Neural cell (in vitro differentiated cells): ENCODE measurements at regions not wholly inside any gene's neighbourhood (a gene's known extent, or its start where the extent isn't known, plus 50 kb on each side); places are given as distances from the start of the nearest gene placed in this dataset.

Experiments
- H2AFZ ChIP-seq: fragments of 200-600, 300-800 bp; sonication (generic), shearing (Covaris generic); 2 replicates; pipeline ENCODE4 v1.6.0; 2014; ENCODE audit warnings: low read depth, mild to moderate bottlenecking, antibody characterized with exemption, low read length, moderate library complexity
- H3F3A ChIP-seq: fragments of 200-600 bp; shearing (Covaris generic); 2 replicates; pipeline ENCODE4 v1.6.1; 2016; ENCODE audit warnings: mild to moderate bottlenecking, moderate library complexity, mixed read lengths, antibody characterized with exemption, low read length; ENCODE audit not compliant: insufficient read depth, poor library complexity, severe bottlenecking
- H3K27ac ChIP-seq: fragments of 200-600, 300-800 bp; sonication (generic), shearing (Covaris generic); 2 replicates; pipeline ENCODE4 v1.5.1; 2014; ENCODE audit warnings: mild to moderate bottlenecking, low read length, moderate library complexity
- H3K27me3 ChIP-seq: fragments of 300-800, 200-600 bp; sonication (generic), shearing (Covaris generic); 2 replicates; pipeline ENCODE4 v1.6.0; 2014; ENCODE audit warnings: mild to moderate bottlenecking, low read depth, low read length, moderate library complexity; ENCODE audit not compliant: insufficient read depth
- H3K36me3 ChIP-seq: fragments of 300-800, 200-600 bp; sonication (generic), shearing (Covaris generic); 2 replicates; pipeline ENCODE4 v1.5.1; 2014; ENCODE audit warnings: mild to moderate bottlenecking, antibody characterized with exemption, low read length, moderate library complexity; ENCODE audit not compliant: insufficient read depth
- H3K4me2 ChIP-seq: fragments of 300-800, 200-600 bp; sonication (generic), shearing (Covaris generic); 2 replicates; pipeline ENCODE4 v1.6.0; 2014; ENCODE audit warnings: mild to moderate bottlenecking, low read length
- H3K4me3 ChIP-seq: fragments of 300-800, 200-600 bp; sonication (generic), shearing (Covaris generic); 2 replicates; pipeline ENCODE4 v1.5.1; 2014; ENCODE audit warnings: mild to moderate bottlenecking, low read length, moderate library complexity
- H3K79me2 ChIP-seq: fragments of 200-600 bp; shearing (Covaris generic); replicated peaks from 2 replicates; pipeline ENCODE4 v1.6.0; 2014; ENCODE audit warnings: mild to moderate bottlenecking, low read length, moderate library complexity; ENCODE audit not compliant: insufficient read depth
- H3K9ac ChIP-seq: fragments of 300-800, 200-600 bp; sonication (generic), shearing (Covaris generic); 2 replicates; pipeline ENCODE4 v1.6.1; 2016; ENCODE audit warnings: mild to moderate bottlenecking, low read length, mixed read lengths
- H3K9me2 ChIP-seq: fragments of 200-600 bp; shearing (Covaris generic); 2 replicates; pipeline ENCODE4 v1.6.1; 2016; ENCODE audit warnings: mild to moderate bottlenecking, low read length, mixed read lengths; ENCODE audit not compliant: insufficient read depth
- H3K9me3 ChIP-seq: fragments of 200-600, 300-800 bp; sonication (generic), shearing (Covaris generic); 2 replicates; pipeline ENCODE4 v1.6.1; 2016; ENCODE audit warnings: mild to moderate bottlenecking, mixed run types, low read length, moderate library complexity, mixed read lengths
- H4K20me1 ChIP-seq: fragments of 200-600 bp; shearing (Covaris generic); 2 replicates; pipeline ENCODE4 v1.6.1; 2016; ENCODE audit warnings: mild to moderate bottlenecking, mixed run types; ENCODE audit not compliant: insufficient read depth
- CTCF ChIP-seq: fragments of 450-650 bp; IDR thresholded peaks from 2 replicates; pipeline ENCODE4 v1.5.1; 2014; ENCODE audit warnings: antibody characterized with exemption, mild to moderate bottlenecking, moderate library complexity; ENCODE audit not compliant: poor library complexity, severe bottlenecking
- EP300 ChIP-seq: fragments of 450-650 bp; conservative IDR thresholded peaks from 2 replicates; pipeline ENCODE4 v1.6.1; 2014; ENCODE audit warnings: antibody characterized with exemption, mild to moderate bottlenecking, moderate library complexity; ENCODE audit not compliant: poor library complexity, severe bottlenecking
- EZH2 ChIP-seq: fragments of 200-600, 300-800 bp; shearing (Covaris generic), sonication (generic); IDR thresholded peaks from 2 replicates; pipeline ENCODE4 v1.6.1; 2014; ENCODE audit warnings: antibody characterized with exemption, low read length, borderline replicate concordance, mild to moderate bottlenecking; ENCODE audit not compliant: insufficient read depth, poor library complexity, severe bottlenecking
- MXI1 ChIP-seq: fragments of 450-650 bp; conservative IDR thresholded peaks from 2 replicates; pipeline ENCODE4 v1.6.1; 2014; ENCODE audit warnings: antibody characterized with exemption, mild to moderate bottlenecking; ENCODE audit not compliant: poor library complexity, severe bottlenecking
- POLR2AphosphoS5 ChIP-seq: IDR thresholded peaks from 2 replicates; pipeline ENCODE4 v1.6.1; 2012
- RAD21 ChIP-seq: fragments of 450-650 bp; conservative IDR thresholded peaks from 2 replicates; pipeline ENCODE4 v1.6.1; 2014; ENCODE audit warnings: antibody characterized with exemption, mild to moderate bottlenecking, moderate library complexity
- REST ChIP-seq: IDR thresholded peaks from 2 replicates; pipeline ENCODE4 v1.6.1; 2012; ENCODE audit warnings: borderline replicate concordance
- SMC3 ChIP-seq: fragments of 450-650 bp; conservative IDR thresholded peaks from 2 replicates; pipeline ENCODE4 v1.6.1; 2014; ENCODE audit warnings: antibody characterized with exemption, mild to moderate bottlenecking, moderate library complexity; ENCODE audit not compliant: poor library complexity
- TAF1 ChIP-seq: IDR thresholded peaks from 2 replicates; pipeline ENCODE4 v1.6.1; 2012; ENCODE audit warnings: low read depth

- TF ChIP-seq MXI1, result no peak
- no peaks in the 10 kb centered on the region for H4K20me1 ChIP-seq
- no peak overlapping the region for H3K9ac ChIP-seq
- no peaks in the 10 kb centered on the region for H3K36me3 ChIP-seq
- H3K4me2 ChIP-seq, result no peak overlapping the region
- no peak overlapping the region for H3K4me3 ChIP-seq
- no peak overlapping the region for H3K27ac ChIP-seq
- no peaks in the 10 kb centered on the region for H3K9me2 ChIP-seq
- no peak overlapping the region for H2AFZ ChIP-seq
- H3K27me3 ChIP-seq, result no peaks in the 10 kb centered on the region
- no peaks in the 10 kb centered on the region for H3F3A ChIP-seq
- H3K79me2 ChIP-seq, result no peaks in the 10 kb centered on the region
- H3K9me3 ChIP-seq, result no peaks in the 10 kb centered on the region
Observed at GRCh38 chr5:110165366-110165765, 475.6 kb downstream of the MAN2A1 start.

GRCh38 chr5:110167384-110167783 lies 477.7 kb downstream of the MAN2A1 start:
- H3K79me2 ChIP-seq, result no peaks in the 10 kb centered on the region
- H3K9me2 ChIP-seq, result no peaks in the 10 kb centered on the region
- no peak overlapping the region for H2AFZ ChIP-seq
- H3K4me2 ChIP-seq, result no peak overlapping the region
- H3K9ac ChIP-seq, result no peak overlapping the region
- H3K27ac ChIP-seq, result no peak overlapping the region
- no peaks in the 10 kb centered on the region for H3K27me3 ChIP-seq
- H4K20me1 ChIP-seq, result no peaks in the 10 kb centered on the region
- H3K4me3 ChIP-seq, result no peak overlapping the region
- TF ChIP-seq RAD21, result no peak
- no peak for TF ChIP-seq CTCF
- no peak for TF ChIP-seq EP300
- TF ChIP-seq MXI1, result no peak
- TF ChIP-seq POLR2AphosphoS5, result no peak
- TF ChIP-seq REST, result no peak
- no peak for TF ChIP-seq EZH2
- no peak for TF ChIP-seq TAF1
- no peak for TF ChIP-seq SMC3
- H3K36me3 ChIP-seq, result no peaks in the 10 kb centered on the region
- no peaks in the 10 kb centered on the region for H3F3A ChIP-seq
- no peaks in the 10 kb centered on the region for H3K9me3 ChIP-seq

- no peaks in the 10 kb centered on the region for H3K27me3 ChIP-seq
- H3K9me3 ChIP-seq, result no peaks in the 10 kb centered on the region
- no peaks in the 10 kb centered on the region for H3K79me2 ChIP-seq
- H3K36me3 ChIP-seq, result no peaks in the 10 kb centered on the region
- H2AFZ ChIP-seq, result no peak overlapping the region
- H3F3A ChIP-seq, result no peaks in the 10 kb centered on the region
- H3K4me3 ChIP-seq, result no peak overlapping the region
- H3K27ac ChIP-seq, result no peak overlapping the region
- TF ChIP-seq REST (no peak), TAF1 (no peak), SMC3 (no peak), POLR2AphosphoS5 (no peak), EP300 (no peak), RAD21 (no peak), CTCF (no peak), MXI1 (no peak), EZH2 (no peak)
- H4K20me1 ChIP-seq, result no peaks in the 10 kb centered on the region
- H3K9ac ChIP-seq, result no peak overlapping the region
- no peak overlapping the region for H3K4me2 ChIP-seq
- H3K9me2 ChIP-seq, result no peaks in the 10 kb centered on the region
Observed at GRCh38 chr5:110169461-110169860, 479.7 kb downstream of the MAN2A1 start.
